ENCODE measurements at regions not wholly inside any gene's neighbourhood (a gene's known extent, or its start where the extent isn't known, plus 50 kb on each side); places are given as distances from the start of the nearest gene placed in this dataset.

DNA sequence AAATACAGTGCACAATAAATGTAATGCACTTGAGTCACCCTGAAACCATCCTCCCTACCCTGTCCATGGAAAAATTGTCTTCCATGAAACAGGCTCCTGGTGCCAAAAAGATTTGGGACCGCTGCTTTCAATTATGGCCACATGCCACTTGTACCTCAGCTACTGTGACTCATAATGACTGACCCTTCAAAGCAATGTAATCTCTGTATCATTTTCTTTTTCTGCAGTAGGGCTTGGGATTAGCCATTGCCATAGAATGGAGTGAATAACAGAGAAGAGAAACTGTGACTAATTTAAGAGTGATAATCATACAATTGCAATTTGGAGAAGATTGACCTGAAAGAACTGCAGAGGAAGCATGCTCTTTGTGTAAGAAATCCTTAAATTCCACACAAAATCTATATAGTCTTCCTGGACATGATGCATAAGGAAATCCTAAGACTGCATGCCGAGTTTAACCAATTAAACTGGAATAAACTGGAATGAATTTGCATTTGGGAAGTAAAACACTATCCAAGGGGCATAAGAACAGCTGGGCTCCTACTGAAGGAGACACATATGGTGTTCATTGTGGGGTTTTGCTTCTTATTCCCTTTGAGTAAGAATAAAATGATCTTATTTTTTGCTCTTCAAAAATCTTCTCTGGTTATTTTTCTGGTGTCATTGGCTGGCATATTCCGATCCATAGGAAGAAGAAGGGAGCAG, 59.5 kb upstream of the SLC7A1 start:
- DNase-seq: no peak

DNA sequence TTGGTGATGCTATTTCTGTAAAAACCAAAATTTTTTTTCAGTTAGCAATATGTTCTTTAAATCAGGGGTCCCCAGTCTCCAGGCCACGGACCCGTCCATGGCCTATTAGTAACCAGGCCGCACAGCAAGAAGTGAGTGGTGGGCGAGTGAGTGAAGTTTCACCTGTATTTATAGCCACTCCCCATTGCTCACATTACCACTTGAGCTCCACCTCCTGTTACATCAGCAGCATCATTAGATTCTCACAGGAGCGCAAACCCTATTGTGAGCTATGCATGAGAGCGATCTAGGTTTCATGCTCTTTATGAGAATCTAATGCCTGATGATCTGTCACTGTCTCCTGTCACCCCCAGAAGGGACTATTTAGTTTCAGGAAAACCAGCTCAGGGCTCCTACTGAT, 58.9 kb upstream of the SLC7A1 start:
- DNase-seq: no peak

DNA sequence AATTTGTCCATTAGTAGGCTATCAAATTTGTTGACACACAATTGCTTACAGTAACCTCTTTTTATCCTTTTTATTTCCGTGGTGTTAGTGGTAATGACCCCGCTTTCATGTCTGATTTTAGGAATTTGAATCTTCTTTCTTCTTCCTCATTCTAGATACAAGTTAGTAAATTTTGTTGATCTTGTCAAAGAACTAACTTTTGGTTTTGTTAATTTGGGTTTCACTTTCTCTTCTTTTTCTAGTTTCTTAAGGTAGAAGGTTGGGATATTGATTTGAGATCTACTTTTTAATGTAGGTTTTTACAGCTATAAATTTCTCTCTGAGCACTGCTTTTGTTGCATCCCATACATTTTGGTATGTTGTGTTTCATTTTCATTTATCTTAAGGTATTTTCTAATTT, 53.3 kb upstream of the SLC7A1 start:
- DNase-seq: no peak
